Adrenal gland (tissue), 9 donors: ENCODE measurements at regions not wholly inside any gene's neighbourhood (a gene's known extent, or its start where the extent isn't known, plus 50 kb on each side); places are given as distances from the start of the nearest gene placed in this dataset.
"Not testable (repeated sequence)": the region's sequence is repeated elsewhere in the genome, so short reads cannot be mapped to it uniquely, and the experiment has no call there.

Experiments used
- DNase-seq, 7 donors: peaks; one replicate each; pipeline ENCODE4 v3.0.0-alpha.2; 2019 to 2020
- H3K27ac ChIP-seq, 5 donors: fragments of 200-600 bp; sonication (generic) in 4 of 5; 1 replicate in 3 of 5; 2 replicates in 2 of 5; pipeline versions ENCODE4 v1.5.1 to v1.8.0; 2016 to 2020; ENCODE audit warnings: mild to moderate bottlenecking in 1 of 5
- H3K27me3 ChIP-seq: fragments of 200-600 bp; 2 replicates; pipeline ENCODE4 v1.8.0; 2021
- H3K36me3 ChIP-seq, 2 donors: fragments of 200-600 bp; replicated peaks in 1 of 2; 1 replicate in 1 of 2; 2 replicates in 1 of 2; pipeline versions ENCODE4 v1.5.1 to v1.8.0; 2018 to 2022
- H3K4me1 ChIP-seq, 2 donors: fragments of 200-600 bp; replicated peaks in 1 of 2; 1 replicate in 1 of 2; 2 replicates in 1 of 2; pipeline versions ENCODE4 v1.5.1 to v1.8.0; 2018 to 2021
- H3K4me3 ChIP-seq, 4 donors: fragments of 200-600 bp; sonication (generic) in 3 of 4; one replicate each; pipeline ENCODE4 v1.5.1; 2016 to 2018
- H3K9me3 ChIP-seq, 3 donors: fragments of 200-600 bp; sonication (generic) in 1 of 3; replicated peaks in 1 of 3; 1 replicate in 2 of 3; 2 replicates in 1 of 3; pipeline versions ENCODE4 v1.5.1 to v1.8.0; 2016 to 2021
- POLR2A ChIP-seq, 2 donors: fragments of 450-650 bp; IDR thresholded peaks; one replicate each; pipeline ENCODE4 v1.6.1; 2017; ENCODE audit warnings: antibody characterized with exemption in 2 of 2, mild to moderate bottlenecking in 2 of 2, moderate library complexity in 1 of 2
- WGBS, 4 donors: extraction: QIAGEN DNeasy Blood & Tissue Kit in 2 of 4; methylation state at CpG; one replicate each; pipeline versions ENCODE4 v1.1.5 to v1.1.7; 2013 to 2017; 5-methylcytosine and 5-hydroxymethylcytosine counted together
- intact Hi-C, 2 donors: fragments of 100-400 bp; cut with DNase I; formaldehyde crosslinking; loops; one replicate each; pipeline versions ENCODE4 v1.14.1 to v1.15.0; 2022 to 2023
- TF ChIP-seq, protein P1 (sequence below), 6 experiments: fragments of 450-650 bp in 4 of 6; fragments of 200-600 bp in 2 of 6; sonication (generic) in 1 of 6; IDR thresholded peaks; 1 replicate in 5 of 6; 2 replicates in 1 of 6; pipeline versions ENCODE4 v1.5.1 to v1.8.0; 2016 to 2021; ENCODE audit warnings: antibody characterized with exemption in 6 of 6, mild to moderate bottlenecking in 2 of 6, moderate library complexity in 1 of 6
- donor health status: healthy with polysubstance abuse.
- donor health status: Bipolar disorder and iron deficiency.
- donor health status: DM: yes; HTN: yes; CAD: no.
- donor health status: DM: no; HTN: no; CAD: no.
- donor health status: DM: no; HTN: no; CAD: no.

DNA sequence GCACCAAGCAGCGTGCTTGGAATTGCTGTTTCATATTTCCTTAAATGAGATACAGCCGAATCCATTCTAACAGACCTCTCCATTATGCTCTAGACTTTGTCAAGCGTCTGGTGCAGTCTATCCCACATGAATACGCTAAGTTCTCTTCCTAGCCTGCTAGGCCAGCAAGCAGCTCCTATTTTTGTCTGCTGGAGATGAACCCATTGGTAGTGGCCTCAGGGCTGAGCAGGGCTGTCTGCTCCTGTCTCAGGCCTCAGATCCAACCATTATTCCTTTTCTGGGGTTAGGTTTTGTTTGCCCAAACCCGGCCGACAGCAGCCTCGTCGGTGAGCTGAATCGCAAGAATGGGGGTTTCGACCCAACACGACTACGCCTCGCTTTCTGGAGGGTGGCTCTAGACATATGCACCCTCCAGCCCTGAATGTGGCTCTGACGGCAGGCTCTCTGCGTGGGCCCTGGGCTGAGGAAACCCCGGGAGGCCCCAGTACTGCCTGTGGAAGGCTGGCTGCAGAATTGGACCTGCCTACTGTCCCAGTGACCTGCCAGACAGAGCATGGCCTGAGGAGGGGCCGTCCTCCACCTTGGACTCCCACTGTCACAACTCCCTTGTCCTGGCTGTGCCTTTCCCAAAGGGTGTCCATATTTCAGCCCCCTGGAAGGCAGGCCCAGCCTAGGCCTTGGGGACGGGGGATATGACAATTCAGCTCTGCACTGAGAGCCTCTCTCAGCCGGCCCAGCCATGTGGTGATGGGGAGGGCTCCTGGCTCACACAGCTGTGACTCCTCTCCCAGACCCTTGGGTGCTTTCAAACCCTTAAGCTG, 267.9 kb upstream of the TCERG1L start:
- peak in 1 of 7 donors; percentile 15 for DNase-seq
- 80 to 88% (median 86%) methylated on average over 16 to 19 of the region's 19 CpGs for WGBS, 4 donors
- H3K27me3 ChIP-seq: no peaks in the 10 kb centered on the region

DNA sequence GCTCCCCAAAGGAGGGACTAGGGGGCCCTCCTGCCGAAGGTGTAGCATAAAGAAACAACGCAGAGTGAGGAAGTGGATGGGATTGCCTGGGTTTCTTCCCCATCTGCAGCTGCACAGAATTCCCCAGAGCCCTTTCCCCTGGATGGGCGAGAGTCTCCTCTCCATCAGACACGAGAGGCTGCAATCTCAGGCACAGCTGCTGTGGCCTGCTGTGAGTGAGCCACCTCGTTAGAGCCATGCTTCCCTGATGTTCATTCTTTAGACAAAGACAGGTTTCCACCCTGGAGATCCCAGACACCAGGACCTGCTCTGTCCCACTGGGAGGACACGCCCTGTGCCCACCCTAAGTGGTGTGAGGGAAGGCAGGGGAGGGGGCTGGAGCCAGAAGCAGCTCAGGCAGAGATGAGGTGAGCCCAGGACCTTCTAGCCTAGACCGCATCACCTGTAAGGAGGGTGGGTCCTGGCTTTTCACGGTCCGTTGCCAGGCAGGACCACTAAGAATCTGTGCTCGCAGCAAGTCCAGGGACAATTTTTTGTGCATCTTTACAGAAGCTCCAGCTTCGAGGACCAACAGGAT, 268.6 kb upstream of the TCERG1L start:
- Histone ChIP-seq H3K27ac (no peak overlapping the region), H3K27me3 (no peaks in the 10 kb centered on the region), H3K36me3 (no peaks in the 10 kb centered on the region), H3K9me3 (no peaks in the 10 kb centered on the region), H3K4me1 (no peaks in the 10 kb centered on the region), H3K4me3 (no peak overlapping the region)
- DNase-seq: no peak
- TF ChIP-seq, protein P1, sequence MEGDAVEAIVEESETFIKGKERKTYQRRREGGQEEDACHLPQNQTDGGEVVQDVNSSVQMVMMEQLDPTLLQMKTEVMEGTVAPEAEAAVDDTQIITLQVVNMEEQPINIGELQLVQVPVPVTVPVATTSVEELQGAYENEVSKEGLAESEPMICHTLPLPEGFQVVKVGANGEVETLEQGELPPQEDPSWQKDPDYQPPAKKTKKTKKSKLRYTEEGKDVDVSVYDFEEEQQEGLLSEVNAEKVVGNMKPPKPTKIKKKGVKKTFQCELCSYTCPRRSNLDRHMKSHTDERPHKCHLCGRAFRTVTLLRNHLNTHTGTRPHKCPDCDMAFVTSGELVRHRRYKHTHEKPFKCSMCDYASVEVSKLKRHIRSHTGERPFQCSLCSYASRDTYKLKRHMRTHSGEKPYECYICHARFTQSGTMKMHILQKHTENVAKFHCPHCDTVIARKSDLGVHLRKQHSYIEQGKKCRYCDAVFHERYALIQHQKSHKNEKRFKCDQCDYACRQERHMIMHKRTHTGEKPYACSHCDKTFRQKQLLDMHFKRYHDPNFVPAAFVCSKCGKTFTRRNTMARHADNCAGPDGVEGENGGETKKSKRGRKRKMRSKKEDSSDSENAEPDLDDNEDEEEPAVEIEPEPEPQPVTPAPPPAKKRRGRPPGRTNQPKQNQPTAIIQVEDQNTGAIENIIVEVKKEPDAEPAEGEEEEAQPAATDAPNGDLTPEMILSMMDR (IDR thresholded peaks at IDR 0.05): no peak
- TF ChIP-seq POLR2A (IDR thresholded peaks at IDR 0.05): no peak
- intact Hi-C loops: no loop called here
- WGBS, 4 donors: 59 to 81% (median 81%) methylated on average over 9 to 11 of the region's 11 CpGs

More for the DNA sequence above, 267.9 kb upstream of the TCERG1L start:
- no peak for TF ChIP-seq POLR2A (IDR thresholded peaks at IDR 0.05)
- TF ChIP-seq, protein P1 (IDR thresholded peaks at IDR 0.05): no peak
- Histone ChIP-seq H3K9me3 (no peaks in the 10 kb centered on the region), H3K4me3 (no peak overlapping the region), H3K4me1 (no peaks in the 10 kb centered on the region), H3K27ac (no peak overlapping the region), H3K36me3 (no peaks in the 10 kb centered on the region)
- intact Hi-C loops: no loop called here

DNA sequence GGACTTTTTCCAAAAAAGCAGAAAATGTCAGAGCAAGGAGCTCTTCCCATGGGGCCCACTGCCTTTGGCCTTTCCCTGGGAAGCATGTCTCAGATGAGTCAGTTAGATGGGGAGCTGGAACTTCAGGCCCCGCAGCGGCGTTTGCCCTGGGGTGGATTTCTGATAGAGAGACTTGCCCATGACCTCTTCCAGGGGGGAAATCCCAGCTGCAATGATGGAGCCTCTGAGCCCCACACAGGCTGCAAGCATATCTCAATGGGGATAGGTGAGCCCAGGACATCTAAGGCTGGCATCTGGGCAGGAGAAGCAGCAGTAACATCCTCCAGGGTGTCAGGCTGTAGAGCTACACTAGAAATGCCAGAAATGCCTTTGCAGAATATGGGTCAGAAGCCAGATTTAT, 269.2 kb upstream of the TCERG1L start:
- H3K36me3 ChIP-seq: no peaks in the 10 kb centered on the region
- H3K9me3 ChIP-seq: no peaks in the 10 kb centered on the region
- no peaks in the 10 kb centered on the region for H3K4me1 ChIP-seq
- TF ChIP-seq, protein P1 (IDR thresholded peaks at IDR 0.05): no peak
- TF ChIP-seq POLR2A (IDR thresholded peaks at IDR 0.05): no peak
- no peak overlapping the region for H3K27ac ChIP-seq
- no peak overlapping the region for H3K4me3 ChIP-seq
- H3K27me3 ChIP-seq: no peaks in the 10 kb centered on the region
- DNase-seq: no peak
- intact Hi-C loops: no loop called here
- 59 to 77% (median 64%) methylated on average over 3 of the region's 3 CpGs for WGBS, 4 donors

DNA sequence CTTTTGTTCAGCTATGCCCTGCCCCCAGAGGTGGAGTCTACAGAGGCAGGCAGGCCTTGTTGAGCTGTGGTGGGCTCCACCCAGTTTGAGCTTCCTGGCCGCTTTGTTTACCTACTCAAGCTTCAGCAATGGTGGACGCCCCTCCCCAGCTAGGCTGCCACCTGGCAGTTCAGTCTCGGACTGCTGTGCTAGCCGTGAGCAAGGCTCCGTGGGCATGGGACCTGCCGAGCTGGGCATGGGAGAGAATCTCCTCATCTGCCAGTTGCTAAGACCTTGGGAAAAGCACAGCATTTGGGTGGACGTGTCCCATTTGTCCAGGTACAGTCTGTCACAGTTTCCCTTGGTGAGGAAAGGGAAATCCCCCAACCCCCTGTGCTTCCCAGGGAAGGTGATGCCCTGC, 270.0 kb upstream of the TCERG1L start:
- H3K27ac ChIP-seq, DNase-seq, H3K9me3 ChIP-seq, H3K4me1 ChIP-seq, H3K27me3 ChIP-seq, H3K36me3 ChIP-seq, intact Hi-C loops, H3K4me3 ChIP-seq: not testable (repeated sequence)
- WGBS, 4 donors: 80 to 92% (median 87%) methylated on average over 1 to 7 of the region's 7 CpGs
